CD14-positive monocyte (primary cell): ENCODE measurements at regions not wholly inside any gene's neighbourhood (a gene's known extent, or its start where the extent isn't known, plus 50 kb on each side); places are given as distances from the start of the nearest gene placed in this dataset.

Source experiments
- DNase-seq, 3 donors: peaks; one replicate each; pipeline ENCODE4 v3.0.0-alpha.2; 2011 to 2022
- H2AFZ ChIP-seq: 2 replicates; pipeline ENCODE4 v1.6.0; 2012; ENCODE audit warnings: mild to moderate bottlenecking, low read depth, low read length, inconsistent platforms; ENCODE audit not compliant: insufficient read depth, poor library complexity, severe bottlenecking
- H3K27ac ChIP-seq, 2 donors: 1 replicate in 1 of 2; 2 replicates in 1 of 2; pipeline ENCODE4 v1.5.1; 2012 to 2013; ENCODE audit warnings: low read length in 2 of 2, control low read depth in 1 of 2, inconsistent platforms in 1 of 2, low read depth in 1 of 2, mild to moderate bottlenecking in 1 of 2
- H3K27me3 ChIP-seq, 2 donors: one replicate each; pipeline versions ENCODE4 v1.6.0 to v1.6.1; 2011 to 2013; ENCODE audit warnings: low read length in 2 of 2; ENCODE audit not compliant: control insufficient read depth in 2 of 2, insufficient read depth in 2 of 2
- H3K36me3 ChIP-seq, 2 donors: replicated peaks in 1 of 2; 1 replicate in 1 of 2; 2 replicates in 1 of 2; pipeline versions ENCODE4 v1.5.1 to v1.6.1; 2012 to 2013; ENCODE audit warnings: low read length in 2 of 2, control low read depth in 1 of 2, inconsistent platforms in 1 of 2, mild to moderate bottlenecking in 1 of 2; ENCODE audit not compliant: insufficient read depth in 2 of 2, control insufficient read depth in 1 of 2
- H3K4me1 ChIP-seq, 2 donors: 1 replicate in 1 of 2; 2 replicates in 1 of 2; pipeline versions ENCODE4 v1.5.1 to v1.6.1; 2012 to 2013; ENCODE audit warnings: low read length in 2 of 2, control low read depth in 1 of 2, inconsistent platforms in 1 of 2, mild to moderate bottlenecking in 1 of 2, moderate library complexity in 1 of 2; ENCODE audit not compliant: insufficient read depth in 2 of 2, control insufficient read depth in 1 of 2
- H3K4me2 ChIP-seq: replicated peaks from 2 replicates; pipeline ENCODE3; 2012; ENCODE audit warnings: low read length, moderate library complexity, mild to moderate bottlenecking; ENCODE audit not compliant: poor library complexity, severe bottlenecking; ENCODE audit errors: extremely low read depth
- H3K4me3 ChIP-seq, 3 experiments: fragments of 200-600 bp in 1 of 3; sonication (generic) in 1 of 3; replicated peaks in 1 of 3; 1 replicate in 2 of 3; 2 replicates in 1 of 3; pipeline ENCODE4 v1.5.1; 2011 to 2013; ENCODE audit warnings: low read length in 3 of 3, mild to moderate bottlenecking in 3 of 3, control low read depth in 2 of 3, low read depth in 2 of 3, inconsistent platforms in 1 of 3, moderate library complexity in 1 of 3
- H3K79me2 ChIP-seq: 2 replicates; pipeline ENCODE4 v1.6.0; 2012; ENCODE audit warnings: mild to moderate bottlenecking, control low read depth, inconsistent platforms, low read length, moderate library complexity; ENCODE audit not compliant: insufficient read depth
- H3K9ac ChIP-seq: 2 replicates; pipeline ENCODE4 v1.6.0; 2017; ENCODE audit warnings: low read length, mild to moderate bottlenecking; ENCODE audit not compliant: insufficient read depth, poor library complexity, severe bottlenecking
- H3K9me3 ChIP-seq, 2 donors: replicated peaks in 1 of 2; 1 replicate in 1 of 2; 2 replicates in 1 of 2; pipeline versions ENCODE4 v1.5.1 to v1.6.1; 2012 to 2013; ENCODE audit warnings: low read length in 2 of 2, control low read depth in 1 of 2; ENCODE audit not compliant: control insufficient read depth in 1 of 2, insufficient read depth in 1 of 2
- H4K20me1 ChIP-seq: 2 replicates; pipeline ENCODE4 v1.6.0; 2012; ENCODE audit warnings: mild to moderate bottlenecking, low read length, control low read depth, moderate library complexity; ENCODE audit not compliant: insufficient read depth
- H3K27ac Mint-ChIP-seq, 7 donors: one replicate each; pipeline ENCODE4 v1.8.0; 2020; ENCODE audit warnings: mild to moderate bottlenecking in 7 of 7, mixed read lengths in 7 of 7, moderate library complexity in 6 of 7, inconsistent platforms in 2 of 7
- H3K27me3 Mint-ChIP-seq, 3 donors: one replicate each; pipeline ENCODE4 v1.8.0; 2021 to 2022; ENCODE audit warnings: low read depth in 3 of 3, mild to moderate bottlenecking in 3 of 3, mixed read lengths in 3 of 3, moderate library complexity in 3 of 3, inconsistent platforms in 1 of 3
- H3K36me3 Mint-ChIP-seq, 2 donors: one replicate each; pipeline ENCODE4 v1.8.0; 2020; ENCODE audit warnings: mixed read lengths in 2 of 2, inconsistent platforms in 1 of 2, mild to moderate bottlenecking in 1 of 2
- H3K4me1 Mint-ChIP-seq: one replicate; pipeline ENCODE4 v1.8.0; 2020; ENCODE audit warnings: mild to moderate bottlenecking, mixed read lengths
- H3K4me3 Mint-ChIP-seq, 2 donors: one replicate each; pipeline ENCODE4 v1.8.0; 2020; ENCODE audit warnings: mild to moderate bottlenecking in 2 of 2, mixed read lengths in 2 of 2, moderate library complexity in 1 of 2
- H3K9me3 Mint-ChIP-seq, 7 donors: one replicate each; pipeline ENCODE4 v1.8.0; 2020 to 2022; ENCODE audit warnings: mixed read lengths in 7 of 7, mild to moderate bottlenecking in 6 of 7, moderate library complexity in 6 of 7, inconsistent platforms in 2 of 7
- CTCF ChIP-seq: fragments of 200-600 bp; IDR thresholded peaks from one replicate; pipeline ENCODE4 v1.8.0; 2022; ENCODE audit warnings: antibody characterized with exemption, mild to moderate bottlenecking
- WGBS: methylation state at CpG from one replicate; pipeline ENCODE4 v1.1.5; 2013; ENCODE audit warnings: missing lambda C conversion rate; ENCODE audit not compliant: insufficient coverage; 5-methylcytosine and 5-hydroxymethylcytosine counted together
- intact Hi-C, 2 donors: fragments of 100-400 bp; cut with micrococcal nuclease; formaldehyde crosslinking; loops; one replicate each; pipeline versions ENCODE4 v1.15.0 to v1.15.1; 2023

- H4K20me1 ChIP-seq: no peaks in the 10 kb centered on the region
- DNase-seq: no peak
- no peak for TF ChIP-seq CTCF
- WGBS: 71% methylated on average over 1 of the region's 1 CpG
- no peaks in the 10 kb centered on the region for H3K4me1 ChIP-seq
- Mint-ChIP-seq H3K36me3 (no peaks in the 10 kb centered on the region), H3K27me3 (no peaks in the 10 kb centered on the region), H3K9me3 (peaks cover 1 to 34% (median 12%) of the 10 kb centered on the region in 7 donors), H3K4me3 (no peak overlapping the region), H3K27ac (no peak overlapping the region), H3K4me1 (no peaks in the 10 kb centered on the region)
- H2AFZ ChIP-seq: no peak overlapping the region
- H3K79me2 ChIP-seq: no peaks in the 10 kb centered on the region
- no peak overlapping the region for H3K27ac ChIP-seq
- H3K9me3 ChIP-seq: peaks cover 33 to 36% of the 10 kb centered on the region in 2 donors
- intact Hi-C loops: no loop called here
- H3K4me3 ChIP-seq: no peak overlapping the region
- no peaks in the 10 kb centered on the region for H3K36me3 ChIP-seq
- no peak overlapping the region for H3K9ac ChIP-seq
- no peaks in the 10 kb centered on the region for H3K27me3 ChIP-seq
- no peak overlapping the region for H3K4me2 ChIP-seq
These were observed 309.7 kb upstream of the IMPG1 start for GRCh38 chr6:76382201-76382600.

- no peak overlapping the region for H3K4me3 Mint-ChIP-seq
- peaks cover 33 to 36% of the 10 kb centered on the region in 2 donors for H3K9me3 ChIP-seq
- H2AFZ ChIP-seq: no peak overlapping the region
- no peak overlapping the region for H3K9ac ChIP-seq
- H3K27ac ChIP-seq: no peak overlapping the region
- H3K79me2 ChIP-seq: no peaks in the 10 kb centered on the region
- no peak for DNase-seq
- no peaks in the 10 kb centered on the region for H3K36me3 Mint-ChIP-seq
- H3K4me1 ChIP-seq: no peaks in the 10 kb centered on the region
- H3K27me3 Mint-ChIP-seq: no peaks in the 10 kb centered on the region
- no peak overlapping the region for H3K4me2 ChIP-seq
- WGBS: 69% methylated on average over 2 of the region's 2 CpGs
- H3K4me3 ChIP-seq: no peak overlapping the region
- H3K27me3 ChIP-seq: no peaks in the 10 kb centered on the region
- H3K9me3 Mint-ChIP-seq: peaks cover 3 to 34% (median 15%) of the 10 kb centered on the region in 7 donors
- intact Hi-C loops: no loop called here
- no peaks in the 10 kb centered on the region for H3K36me3 ChIP-seq
- TF ChIP-seq CTCF: no peak
- H4K20me1 ChIP-seq: no peaks in the 10 kb centered on the region
- no peak overlapping the region for H3K27ac Mint-ChIP-seq
- H3K4me1 Mint-ChIP-seq: no peaks in the 10 kb centered on the region
These were observed 309.1 kb upstream of the IMPG1 start for GRCh38 chr6:76381612-76382011.
